ENCODE measurements at regions not wholly inside any gene's neighbourhood (a gene's known extent, or its start where the extent isn't known, plus 50 kb on each side); places are given as distances from the start of the nearest gene placed in this dataset.

- Histone ChIP-seq H4K5ac (ENCODE audit: low read depth, low read length) (no peak overlapping the region), H4K20me1 (ENCODE audit: insufficient read depth, low read length) (no peaks in the 10 kb centered on the region), H3K4me3 (ENCODE audit: insufficient read depth, low read depth, low read length) (no peak overlapping the region), H2AK9ac (replicated peaks; ENCODE audit: low read depth, low read length, poor library complexity) (peak overlapping the region; percentile 31), H3K27me3 (ENCODE audit: control insufficient read depth, insufficient read depth, low read length) (no peaks in the 10 kb centered on the region), H2BK20ac (ENCODE audit: low read depth, low read length) (no peak overlapping the region), H3K27ac (ENCODE audit: insufficient read depth, low read length) (no peak overlapping the region), H3K9ac (ENCODE audit: low read depth, low read length) (no peak overlapping the region), H4K8ac (ENCODE audit: low read depth in 2 of 2, low read length in 2 of 2) (no peak overlapping the region), H2AFZ (replicated peaks; ENCODE audit: low read length, poor library complexity) (peak overlapping the region; percentile 23), H3K18ac (ENCODE audit: low read depth, low read length) (no peak overlapping the region), H3K14ac (replicated peaks; ENCODE audit: low read depth, low read length) (no peak overlapping the region), H3K36me3 (ENCODE audit: control insufficient read depth, insufficient read depth, low read length) (no peaks in the 10 kb centered on the region), H3K9me1 (ENCODE audit: insufficient read depth, low read length) (no peaks in the 10 kb centered on the region), H2AK5ac (ENCODE audit: low read depth, low read length) (peak overlapping the region; percentile 59; the same call in 1 of the 2 replicates), H2BK120ac (ENCODE audit: low read depth, low read length) (peak overlapping the region; percentile 58; the same call in 1 of the 2 replicates), H3K79me1 (ENCODE audit: low read depth in 1 of 2, low read length in 2 of 2) (no peaks in the 10 kb centered on the region), H3K4ac (ENCODE audit: low read depth, low read length) (no peak overlapping the region; the same call in 1 of the 2 replicates), H3K9me3 (ENCODE audit: control insufficient read depth, insufficient read depth, low read length) (peaks cover 3% of the 10 kb centered on the region), H2BK5ac (ENCODE audit: low read depth, low read length, poor library complexity, severe bottlenecking) (no peak overlapping the region), H3K56ac (ENCODE audit: extremely low read depth, insufficient read depth, low read length) (no peak overlapping the region), H4K91ac (ENCODE audit: insufficient read depth, low read depth, low read length) (peak overlapping the region; percentile 39; the same call in 1 of the 2 replicates), H2BK15ac (ENCODE audit: low read depth, low read length) (no peak overlapping the region), H3K4me2 (ENCODE audit: low read depth, low read length) (no peak overlapping the region), H3K23ac (ENCODE audit: low read depth, low read length) (no peak overlapping the region), H3K4me1 (ENCODE audit: control insufficient read depth, insufficient read depth, low read length) (no peaks in the 10 kb centered on the region)
- TF ChIP-seq MAFK (IDR thresholded peaks at IDR 0.05; ENCODE audit: low read depth, low read length) (no peak), USF2 (IDR thresholded peaks at IDR 0.05; ENCODE audit: low read depth, low read length) (no peak), RFX5 (IDR thresholded peaks at IDR 0.05; ENCODE audit: low read depth, low read length) (no peak), NFE2L2 (IDR thresholded peaks at IDR 0.05; ENCODE audit: low read depth, low read length) (no peak), RAD21 (IDR thresholded peaks at IDR 0.05; ENCODE audit: low read length) (no peak), CTCF (conservative IDR thresholded peaks at IDR 0.05; ENCODE audit: low read depth, low read length) (no peak), RCOR1 (IDR thresholded peaks at IDR 0.05; ENCODE audit: insufficient replicate concordance, low read length) (no peak), BHLHE40 (IDR thresholded peaks at IDR 0.05; ENCODE audit: low read depth, low read length) (no peak), CHD1 (IDR thresholded peaks at IDR 0.05; ENCODE audit: low read depth, low read length) (no peak), SMC3 (IDR thresholded peaks at IDR 0.05; ENCODE audit: low read depth, low read length) (no peak), POLR2A (IDR thresholded peaks at IDR 0.05; ENCODE audit: low read depth, low read length) (no peak), MAZ (IDR thresholded peaks at IDR 0.05; ENCODE audit: borderline replicate concordance, low read depth, low read length) (no peak), MXI1 (IDR thresholded peaks at IDR 0.05; ENCODE audit: borderline replicate concordance, low read depth, low read length) (no peak), CEBPB (IDR thresholded peaks at IDR 0.05; ENCODE audit: low read depth, low read length) (no peak)
- in situ Hi-C loops (cut with MboI; ENCODE audit: low sequenced_read_pairs) (no loop called here), dilution Hi-C loops (cut with HindIII; ENCODE audit: low sequenced_read_pairs, unreplicated experiment) (no loop called here), intact Hi-C loops (cut with micrococcal nuclease) (no loop called here)
- ATAC-seq (ENCODE audit: low read depth) (no peak), DNase-seq (no peak)
- CTCF ChIA-PET: no interaction called here
- POLR2A ChIA-PET (ENCODE audit: unreplicated experiment): no interaction called here
- whole genome bisulfite sequencing, 2 experiments (ENCODE audit: extremely low coverage in 2 of 2, insufficient read length in 1 of 2): no CpG with 5 or more reads among the region's 6 CpGs
- no TSS peak for BruUV-seq (replicated peaks)
Measured at GRCh38 chr2:164389411-164389810, 231.9 kb downstream of the GRB14 start.

Data from IMR-90 (cell line).